GM12878 (cell line): ENCODE measurements at regions not wholly inside any gene's neighbourhood (a gene's known extent, or its start where the extent isn't known, plus 50 kb on each side); places are given as distances from the start of the nearest gene placed in this dataset.

Source experiments
- ATAC-seq: fragments of 200-7000 bp; cut with Tn5 transposase; 3 replicates; pipeline ENCODE4 v1.9.1; 2020; ENCODE audit warnings: mild to moderate bottlenecking, moderate library complexity
- BruUV-seq: library from RNA; stranded (reverse); fragments of 400-500 nt; replicated peaks from 2 replicates; lab custom pipeline; 2021; lab: Mats Ljungman, UMichigan
- CTCF ChIA-PET: fragments of 300-600 bp; sonication (Branson Sonifier 250); formaldehyde crosslinking; extraction: SDS; loops from one replicate; lab custom pipeline; 2021; ENCODE audit warnings: inconsistent platforms; lab: Yijun Ruan, JAX
- POLR2A ChIA-PET: fragments of 350-600 bp; formaldehyde crosslinking; extraction: SDS; loops from one replicate; lab custom pipeline; 2021; ENCODE audit warnings: inconsistent platforms; lab: Charles Lee
- RAD21 ChIA-PET: fragments of 300-600 bp; sonication (Branson Sonifier 250); formaldehyde crosslinking; loops from one replicate; lab custom pipeline; 2023; ENCODE audit warnings: antibody characterized with exemption; ENCODE audit not compliant: unreplicated experiment; lab: Charles Lee
- SMC1A ChIA-PET: fragments of 300-600 bp; sonication (Branson Sonifier 250); formaldehyde crosslinking; loops from one replicate; lab custom pipeline; 2023; ENCODE audit not compliant: unreplicated experiment, uncharacterized antibody; lab: Charles Lee
- DNase-seq: peaks from one replicate; pipeline ENCODE4 v3.0.0-alpha.2; 2011; ENCODE audit warnings: low read depth, low spot score
- FAIRE-seq: peaks from 3 replicates; lab custom pipeline; 2011; peaks lifted over from hg19 to GRCh38; lab: Jason Lieb, UNC
- H2AFZ ChIP-seq: 2 replicates; pipeline ENCODE4 v1.6.0; 2011; ENCODE audit warnings: low read depth, low read length, control low read depth; ENCODE audit not compliant: control insufficient read depth
- H3K27ac ChIP-seq: 2 replicates; pipeline ENCODE4 v1.5.1; 2011; ENCODE audit warnings: control low read depth; ENCODE audit not compliant: control insufficient read depth, insufficient read depth
- H3K27me3 ChIP-seq, 2 experiments: replicated peaks in 1 of 2; 2 replicates each; pipeline versions ENCODE4 v1.6.0 to v1.6.1; 2011; ENCODE audit warnings: low read length in 1 of 2; ENCODE audit not compliant: control insufficient read depth in 2 of 2, insufficient read depth in 2 of 2
- H3K36me3 ChIP-seq, 2 experiments: 2 replicates each; pipeline ENCODE4 v1.5.1; 2011; ENCODE audit warnings: low read length in 1 of 2; ENCODE audit not compliant: control insufficient read depth in 2 of 2, insufficient read depth in 2 of 2
- H3K4me1 ChIP-seq: 2 replicates; pipeline ENCODE4 v1.6.1; 2011; ENCODE audit warnings: mild to moderate bottlenecking, low read length, moderate library complexity, mixed read lengths; ENCODE audit not compliant: control insufficient read depth, insufficient read depth
- H3K4me2 ChIP-seq: 2 replicates; pipeline ENCODE4 v1.6.0; 2011; ENCODE audit warnings: control low read depth; ENCODE audit not compliant: control insufficient read depth, insufficient read depth
- H3K4me3 ChIP-seq: fragments of 200-600 bp; sonication (generic); 2 replicates; pipeline ENCODE4 v1.5.1; 2016
- H3K79me2 ChIP-seq: 2 replicates; pipeline ENCODE4 v1.6.0; 2011; ENCODE audit warnings: low read length; ENCODE audit not compliant: control insufficient read depth, insufficient read depth
- H3K9ac ChIP-seq: 2 replicates; pipeline ENCODE4 v1.8.0; 2011; ENCODE audit warnings: low read length, control low read depth, mixed read lengths; ENCODE audit not compliant: control insufficient read depth, insufficient read depth
- H3K9me3 ChIP-seq: replicated peaks from 3 replicates; pipeline ENCODE4 v1.5.1; 2011; ENCODE audit warnings: mild to moderate bottlenecking, low read length; ENCODE audit not compliant: control insufficient read depth, insufficient read depth
- H4K20me1 ChIP-seq: 2 replicates; pipeline ENCODE4 v1.6.0; 2011; ENCODE audit not compliant: control insufficient read depth, insufficient read depth
- BACH1 ChIP-seq: fragments of 450-650 bp; IDR thresholded peaks from 2 replicates; pipeline ENCODE4 v1.6.1; 2017; ENCODE audit warnings: mild to moderate bottlenecking, borderline replicate concordance
- BCL11A ChIP-seq: IDR thresholded peaks from 2 replicates; pipeline ENCODE4 v1.6.1; 2011; ENCODE audit warnings: low read depth, low read length
- BCLAF1 ChIP-seq: fragments of 450-650 bp; IDR thresholded peaks from 2 replicates; pipeline ENCODE4 v1.6.1; 2017; ENCODE audit warnings: antibody characterized with exemption, mild to moderate bottlenecking, moderate library complexity
- EGR1 ChIP-seq, 2 experiments: IDR thresholded peaks; 1 replicate in 1 of 2; 2 replicates in 1 of 2; pipeline ENCODE4 v1.6.1; 2011 to 2012; ENCODE audit warnings: low read depth in 2 of 2, low read length in 2 of 2, borderline replicate concordance in 1 of 2, mild to moderate bottlenecking in 1 of 2, moderate library complexity in 1 of 2
- KLF5 ChIP-seq: fragments of 450-650 bp; IDR thresholded peaks from 2 replicates; pipeline ENCODE4 v1.6.1; 2014; ENCODE audit warnings: mild to moderate bottlenecking; ENCODE audit not compliant: partially characterized antibody
- LARP7 ChIP-seq: fragments of 450-650 bp; IDR thresholded peaks from 2 replicates; pipeline ENCODE4 v1.6.1; 2017; ENCODE audit warnings: mild to moderate bottlenecking
- POLR2A ChIP-seq: IDR thresholded peaks from 2 replicates; pipeline ENCODE4 v1.6.1; 2011; ENCODE audit warnings: low read depth, mild to moderate bottlenecking, low read length
- SMAD1 ChIP-seq: fragments of 450-650 bp; IDR thresholded peaks from 2 replicates; pipeline ENCODE4 v1.6.1; 2018; ENCODE audit warnings: mild to moderate bottlenecking, low read depth; ENCODE audit not compliant: partially characterized antibody
- SMARCA5 ChIP-seq: fragments of 450-650 bp; IDR thresholded peaks from 2 replicates; pipeline ENCODE4 v1.6.1; 2017; ENCODE audit warnings: mild to moderate bottlenecking
- TCF7 ChIP-seq: IDR thresholded peaks from 2 replicates; pipeline ENCODE4 v1.6.1; 2014; ENCODE audit warnings: antibody characterized with exemption, borderline replicate concordance
- ZBTB40 ChIP-seq: fragments of 450-650 bp; IDR thresholded peaks from 2 replicates; pipeline ENCODE4 v1.6.1; 2016; ENCODE audit warnings: mild to moderate bottlenecking, moderate library complexity, borderline replicate concordance
- ZZZ3 ChIP-seq: IDR thresholded peaks from 2 replicates; pipeline ENCODE4 v1.6.1; 2011; ENCODE audit warnings: low read depth; ENCODE audit not compliant: control insufficient read depth, insufficient read length
- WGBS: methylation state at CpG from one replicate; pipeline ENCODE4 v1.1.6; 2016; ENCODE audit warnings: low lambda C conversion rate; ENCODE audit not compliant: insufficient replicate concordance, insufficient coverage; ENCODE audit errors: missing lambda C conversion rate; 5-methylcytosine and 5-hydroxymethylcytosine counted together
- in situ Hi-C: fragments of 300-500 bp; cut with MboI; formaldehyde crosslinking; loops from 9 replicates; pipeline ENCODE4 v1.14.3; 2018; ENCODE audit warnings: mixed read lengths
- intact Hi-C: fragments of 100-400 bp; cut with micrococcal nuclease; formaldehyde crosslinking; loops from one replicate; pipeline ENCODE4 v1.14.2; 2022; ENCODE audit not compliant: unreplicated experiment

GRCh38 chr2:23241121-23241520, 143.9 kb upstream of the KLHL29 start:
- ATAC-seq: no peak
- in situ Hi-C loops (no loop called here), intact Hi-C loops (no loop called here)
- H3K9me3 ChIP-seq: no peaks in the 10 kb centered on the region
- no peak overlapping the region for H3K27ac ChIP-seq
- peaks cover 2% of the 10 kb centered on the region in 2 experiments; a peak in 3 of 4 replicates for H3K27me3 ChIP-seq
- RAD21 ChIA-PET: no interaction called here
- H3K4me2 ChIP-seq: no peak overlapping the region
- H3K4me1 ChIP-seq: no peaks in the 10 kb centered on the region
- FAIRE-seq: no peak
- no peaks in the 10 kb centered on the region; the same call in 1 of the 2 replicates for H4K20me1 ChIP-seq
- no peak for TF ChIP-seq BCLAF1
- TF ChIP-seq TCF7: no peak
- TF ChIP-seq BCL11A: no peak
- no peak for TF ChIP-seq POLR2A
- TF ChIP-seq ZBTB40: no peak
- no peak for TF ChIP-seq BACH1
- no peak for TF ChIP-seq EGR1 (IDR thresholded peaks at IDR 0.05; ENCODE audit: borderline replicate concordance in 1 of 2, low read depth in 2 of 2, low read length in 2 of 2)
- TF ChIP-seq ZZZ3: no peak
- TF ChIP-seq SMAD1: no peak
- TF ChIP-seq SMARCA5: no peak
- no peak for TF ChIP-seq KLF5
- no peak for TF ChIP-seq LARP7
- no peak overlapping the region for H3K4me3 ChIP-seq
- no TSS peak for BruUV-seq
- DNase-seq: no peak
- WGBS: 0% methylated on average over 1 of the region's 1 CpG
- H3K9ac ChIP-seq: no peak overlapping the region
- H2AFZ ChIP-seq: no peak overlapping the region
- POLR2A ChIA-PET: no interaction called here
- no peaks in the 10 kb centered on the region for H3K36me3 ChIP-seq
- CTCF ChIA-PET: no interaction called here
- no peaks in the 10 kb centered on the region for H3K79me2 ChIP-seq
- SMC1A ChIA-PET: no interaction called here
